IMR-90 (cell line): ENCODE measurements at regions not wholly inside any gene's neighbourhood (a gene's known extent, or its start where the extent isn't known, plus 50 kb on each side); places are given as distances from the start of the nearest gene placed in this dataset.

ENCODE experiments used
- BHLHE40 ChIP-seq: fragments of 150-350 bp; IDR thresholded peaks from 2 replicates; pipeline ENCODE4 v1.6.1; 2016; ENCODE audit warnings: mild to moderate bottlenecking, low read depth, low read length
- CEBPB ChIP-seq: IDR thresholded peaks from 2 replicates; pipeline ENCODE4 v1.6.1; 2012; ENCODE audit warnings: low read depth, low read length, improper control_type of control experiment
- CHD1 ChIP-seq: IDR thresholded peaks from 2 replicates; pipeline ENCODE4 v1.6.1; 2012; ENCODE audit warnings: low read depth, low read length, improper control_type of control experiment
- CTCF ChIP-seq: conservative IDR thresholded peaks from 2 replicates; pipeline ENCODE4 v1.5.1; 2012; ENCODE audit warnings: mild to moderate bottlenecking, low read depth, low read length, improper control_type of control experiment
- MAFK ChIP-seq: IDR thresholded peaks from 2 replicates; pipeline ENCODE4 v1.6.1; 2012; ENCODE audit warnings: low read depth, low read length, improper control_type of control experiment
- MXI1 ChIP-seq: IDR thresholded peaks from 2 replicates; pipeline ENCODE4 v1.6.1; 2012; ENCODE audit warnings: low read depth, mild to moderate bottlenecking, low read length, moderate library complexity, borderline replicate concordance
- NFE2L2 ChIP-seq: fragments of 150-350 bp; IDR thresholded peaks from 2 replicates; pipeline ENCODE4 v1.6.1; 2016; ENCODE audit warnings: low read depth, mild to moderate bottlenecking, low read length
- POLR2A ChIP-seq: IDR thresholded peaks from 2 replicates; pipeline ENCODE4 v1.6.1; 2012; ENCODE audit warnings: mild to moderate bottlenecking, low read depth, low read length
- RAD21 ChIP-seq: IDR thresholded peaks from 2 replicates; pipeline ENCODE4 v1.6.1; 2012; ENCODE audit warnings: low read length, improper control_type of control experiment
- RFX5 ChIP-seq: IDR thresholded peaks from 2 replicates; pipeline ENCODE4 v1.8.0; 2012; ENCODE audit warnings: low read depth, mild to moderate bottlenecking, low read length, moderate library complexity
- SMC3 ChIP-seq: fragments of 150-350 bp; IDR thresholded peaks from 2 replicates; pipeline ENCODE4 v1.6.1; 2016; ENCODE audit warnings: low read depth, mild to moderate bottlenecking, antibody characterized with exemption, low read length, moderate library complexity
- TF ChIP-seq, protein P1 (sequence below): fragments of 150-350 bp; IDR thresholded peaks from 2 replicates; pipeline ENCODE4 v1.6.1; 2016; ENCODE audit warnings: low read depth, mild to moderate bottlenecking, low read length, moderate library complexity, borderline replicate concordance
- TF ChIP-seq, protein P2 (sequence below): fragments of 150-350 bp; IDR thresholded peaks from 2 replicates; pipeline ENCODE4 v1.6.1; 2017; ENCODE audit warnings: mild to moderate bottlenecking, antibody characterized with exemption, low read length, low read depth

DNA sequence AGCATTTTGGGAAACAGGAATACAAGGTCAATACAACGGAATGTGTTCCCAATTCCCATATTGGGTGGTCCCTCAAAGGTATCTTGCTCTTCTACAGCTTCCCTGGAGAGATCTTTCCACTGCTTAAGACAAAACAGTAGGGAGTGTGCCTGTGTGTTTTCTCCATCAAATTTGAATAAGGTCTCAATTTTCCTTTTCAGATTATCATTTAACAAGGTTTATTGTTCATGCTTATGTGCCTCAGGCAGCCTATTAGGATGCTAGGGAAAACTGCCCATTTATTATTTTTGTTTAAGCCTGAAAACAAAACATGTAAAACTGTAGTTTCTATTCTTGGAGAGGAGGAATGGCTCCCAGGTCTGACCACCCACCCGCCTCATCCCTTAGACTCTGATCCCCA lies 622.7 kb downstream of the LMO4 start:
- no peak for TF ChIP-seq CTCF
- TF ChIP-seq SMC3: no peak
- TF ChIP-seq POLR2A: no peak
- no peak for TF ChIP-seq CHD1
- TF ChIP-seq RFX5: no peak
- TF ChIP-seq, protein P1, sequence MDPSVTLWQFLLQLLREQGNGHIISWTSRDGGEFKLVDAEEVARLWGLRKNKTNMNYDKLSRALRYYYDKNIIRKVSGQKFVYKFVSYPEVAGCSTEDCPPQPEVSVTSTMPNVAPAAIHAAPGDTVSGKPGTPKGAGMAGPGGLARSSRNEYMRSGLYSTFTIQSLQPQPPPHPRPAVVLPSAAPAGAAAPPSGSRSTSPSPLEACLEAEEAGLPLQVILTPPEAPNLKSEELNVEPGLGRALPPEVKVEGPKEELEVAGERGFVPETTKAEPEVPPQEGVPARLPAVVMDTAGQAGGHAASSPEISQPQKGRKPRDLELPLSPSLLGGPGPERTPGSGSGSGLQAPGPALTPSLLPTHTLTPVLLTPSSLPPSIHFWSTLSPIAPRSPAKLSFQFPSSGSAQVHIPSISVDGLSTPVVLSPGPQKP: no peak
- no peak for TF ChIP-seq BHLHE40
- TF ChIP-seq, protein P2, sequence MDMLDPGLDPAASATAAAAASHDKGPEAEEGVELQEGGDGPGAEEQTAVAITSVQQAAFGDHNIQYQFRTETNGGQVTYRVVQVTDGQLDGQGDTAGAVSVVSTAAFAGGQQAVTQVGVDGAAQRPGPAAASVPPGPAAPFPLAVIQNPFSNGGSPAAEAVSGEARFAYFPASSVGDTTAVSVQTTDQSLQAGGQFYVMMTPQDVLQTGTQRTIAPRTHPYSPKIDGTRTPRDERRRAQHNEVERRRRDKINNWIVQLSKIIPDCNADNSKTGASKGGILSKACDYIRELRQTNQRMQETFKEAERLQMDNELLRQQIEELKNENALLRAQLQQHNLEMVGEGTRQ: no peak
- TF ChIP-seq CEBPB: no peak
- TF ChIP-seq RAD21: no peak
- TF ChIP-seq NFE2L2: no peak
- no peak for TF ChIP-seq MAFK
- TF ChIP-seq MXI1: no peak
